GM19043 (cell line): ENCODE measurements at regions not wholly inside any gene's neighbourhood (a gene's known extent, or its start where the extent isn't known, plus 50 kb on each side); places are given as distances from the start of the nearest gene placed in this dataset.
"Not testable (repeated sequence)": the region's sequence is repeated elsewhere in the genome, so short reads cannot be mapped to it uniquely, and the experiment has no call there.

ENCODE experiments used
- ATAC-seq: cut with Tn5 transposase; IDR thresholded peaks from one replicate; pipeline ENCODE4 v1.9.1; 2021; ENCODE audit warnings: low read depth; ENCODE audit not compliant: unreplicated experiment

- no peak for ATAC-seq
Measured at GRCh38 chr5:126030698-126031097, 392.5 kb upstream of the GRAMD2B start.

- ATAC-seq: no peak
Measured at GRCh38 chr5:126031989-126032716, 391.1 kb upstream of the GRAMD2B start.

- no peak for ATAC-seq
Measured at GRCh38 chr5:126043688-126044087, 379.5 kb upstream of the GRAMD2B start.

GRCh38 chr5:126044111-126044668, 379.0 kb upstream of the GRAMD2B start:
- no peak for ATAC-seq

- no peak for ATAC-seq
Measured at GRCh38 chr5:126044931-126045565, 378.2 kb upstream of the GRAMD2B start.

- no peak for ATAC-seq
Measured at GRCh38 chr5:126046318-126046717, 376.9 kb upstream of the GRAMD2B start.

GRCh38 chr5:126046846-126047571, 376.2 kb upstream of the GRAMD2B start:
- ATAC-seq: no peak

- no peak for ATAC-seq
Measured at GRCh38 chr5:126052120-126052519, 371.1 kb upstream of the GRAMD2B start.

- ATAC-seq: no peak
Measured at GRCh38 chr5:126052791-126053190, 370.4 kb upstream of the GRAMD2B start.

- no peak for ATAC-seq
Measured at GRCh38 chr5:126053630-126054029, 369.6 kb upstream of the GRAMD2B start.

GRCh38 chr5:126054577-126055347, 368.4 kb upstream of the GRAMD2B start:
- ATAC-seq: no peak

GRCh38 chr5:126055348-126055729, 367.9 kb upstream of the GRAMD2B start:
- no peak for ATAC-seq

GRCh38 chr5:126056352-126056751, 366.9 kb upstream of the GRAMD2B start:
- ATAC-seq: no peak

GRCh38 chr5:126056851-126057622, 366.2 kb upstream of the GRAMD2B start:
- no peak for ATAC-seq

GRCh38 chr5:126058392-126058791, 364.8 kb upstream of the GRAMD2B start:
- ATAC-seq: not testable (repeated sequence)

- ATAC-seq: no peak
Measured at GRCh38 chr5:126062398-126063221, 360.6 kb upstream of the GRAMD2B start.

- ATAC-seq: no peak
Measured at GRCh38 chr5:126065061-126065460, 358.1 kb upstream of the GRAMD2B start.

GRCh38 chr5:126066836-126067235, 356.4 kb upstream of the GRAMD2B start:
- no peak for ATAC-seq

- ATAC-seq: no peak
Measured at GRCh38 chr5:126067404-126067803, 355.8 kb upstream of the GRAMD2B start.
